CD4-positive, alpha-beta memory T cell (primary cell): ENCODE measurements at regions not wholly inside any gene's neighbourhood (a gene's known extent, or its start where the extent isn't known, plus 50 kb on each side); places are given as distances from the start of the nearest gene placed in this dataset.
"Not testable (repeated sequence)": the region's sequence is repeated elsewhere in the genome, so short reads cannot be mapped to it uniquely, and the experiment has no call there.

Source experiments
- CTCF ChIA-PET: fragments of 350-600 bp; sonication (Branson Sonifier 250); formaldehyde crosslinking; loops from one replicate; lab custom pipeline; 2021; ENCODE audit warnings: inconsistent platforms; ENCODE audit not compliant: partially characterized antibody; lab: Charles Lee
- POLR2A ChIA-PET: fragments of 350-600 bp; sonication (Branson Sonifier 250); formaldehyde crosslinking; loops from one replicate; lab custom pipeline; 2021; ENCODE audit not compliant: partially characterized antibody; lab: Charles Lee
- DNase-seq, 5 donors: peaks; one replicate each; pipeline versions ENCODE4 v3.0.0 to v3.0.0-alpha.2; 2020 to 2022; ENCODE audit warnings: mixed read lengths in 1 of 5
- H3K27ac ChIP-seq: one replicate; pipeline ENCODE4 v1.7.0; 2013; ENCODE audit warnings: low read depth, low read length
- H3K27me3 ChIP-seq: 2 replicates; pipeline ENCODE4 v1.7.0; 2013; ENCODE audit warnings: mild to moderate bottlenecking, low read length, moderate library complexity; ENCODE audit not compliant: insufficient read depth
- H3K36me3 ChIP-seq: 2 replicates; pipeline ENCODE4 v1.7.0; 2013; ENCODE audit warnings: mild to moderate bottlenecking, low read length, moderate library complexity; ENCODE audit not compliant: insufficient read depth
- H3K4me1 ChIP-seq: 2 replicates; pipeline ENCODE4 v1.7.0; 2013; ENCODE audit warnings: mild to moderate bottlenecking, low read length, moderate library complexity; ENCODE audit not compliant: insufficient read depth
- H3K4me3 ChIP-seq, 2 donors: one replicate each; pipeline ENCODE4 v1.7.0; 2013; ENCODE audit warnings: low read length in 2 of 2, mild to moderate bottlenecking in 1 of 2
- H3K9me3 ChIP-seq, 2 donors: one replicate each; pipeline ENCODE4 v1.7.0; 2013; ENCODE audit warnings: low read length in 2 of 2, control low read depth in 1 of 2; ENCODE audit not compliant: control insufficient read depth in 1 of 2
- H3K27ac Mint-ChIP-seq, 7 donors: one replicate each; pipeline ENCODE4 v1.8.0; 2020 to 2021; ENCODE audit warnings: mixed read lengths in 7 of 7, mild to moderate bottlenecking in 6 of 7, inconsistent platforms in 3 of 7, moderate library complexity in 3 of 7
- H3K27me3 Mint-ChIP-seq, 2 donors: one replicate each; pipeline ENCODE4 v1.8.0; 2020 to 2021; ENCODE audit warnings: mixed read lengths in 2 of 2
- H3K36me3 Mint-ChIP-seq, 2 donors: one replicate each; pipeline ENCODE4 v1.8.0; 2020 to 2021; ENCODE audit warnings: mixed read lengths in 2 of 2, inconsistent platforms in 1 of 2, mild to moderate bottlenecking in 1 of 2
- H3K4me1 Mint-ChIP-seq, 4 donors: one replicate each; pipeline ENCODE4 v1.8.0; 2020 to 2021; ENCODE audit warnings: mixed read lengths in 4 of 4, mild to moderate bottlenecking in 1 of 4
- H3K4me3 Mint-ChIP-seq, 8 donors: one replicate each; pipeline ENCODE4 v1.8.0; 2020 to 2021; ENCODE audit warnings: mixed read lengths in 8 of 8, mild to moderate bottlenecking in 7 of 8, moderate library complexity in 6 of 8, inconsistent platforms in 3 of 8
- H3K9me3 Mint-ChIP-seq, 8 donors: one replicate each; pipeline ENCODE4 v1.8.0; 2020 to 2021; ENCODE audit warnings: mixed read lengths in 8 of 8, mild to moderate bottlenecking in 5 of 8, inconsistent platforms in 3 of 8, moderate library complexity in 1 of 8
- intact Hi-C: fragments of 100-400 bp; cut with micrococcal nuclease; formaldehyde crosslinking; loops from one replicate; pipeline ENCODE4 v1.15.1; 2023

DNA sequence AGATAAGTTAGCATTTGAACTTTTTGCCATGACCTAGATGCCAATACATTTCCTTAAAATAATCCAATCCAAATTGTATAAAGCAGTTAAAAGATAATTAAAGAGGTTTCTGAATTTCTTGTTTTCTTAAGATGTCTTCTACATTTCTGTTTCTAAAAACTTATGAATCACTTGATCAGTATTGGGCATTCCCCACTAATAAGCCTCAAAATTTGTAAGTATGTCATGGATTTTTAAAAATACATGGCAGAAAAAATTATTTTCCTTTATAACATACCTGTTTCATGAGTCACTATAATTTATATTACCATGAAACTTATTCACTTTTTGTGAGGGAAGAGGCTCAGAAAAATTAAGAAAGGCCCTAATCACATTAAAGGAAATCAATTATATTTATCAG lies 90.3 kb upstream of the TFPI start:
- H3K36me3 ChIP-seq: no peaks in the 10 kb centered on the region
- no peaks in the 10 kb centered on the region for H3K4me1 ChIP-seq
- Mint-ChIP-seq H3K9me3 (no peaks in the 10 kb centered on the region), H3K4me3 (no peak overlapping the region), H3K4me1 (no peaks in the 10 kb centered on the region), H3K27me3 (no peaks in the 10 kb centered on the region), H3K27ac (no peak overlapping the region), H3K36me3 (no peaks in the 10 kb centered on the region)
- no peak overlapping the region for H3K27ac ChIP-seq
- ChIA-PET CTCF (no interaction called here), POLR2A (no interaction called here)
- no peak overlapping the region for H3K4me3 ChIP-seq
- intact Hi-C loops: no loop called here
- DNase-seq: no peak
- no peaks in the 10 kb centered on the region for H3K9me3 ChIP-seq
- H3K27me3 ChIP-seq: no peaks in the 10 kb centered on the region

DNA sequence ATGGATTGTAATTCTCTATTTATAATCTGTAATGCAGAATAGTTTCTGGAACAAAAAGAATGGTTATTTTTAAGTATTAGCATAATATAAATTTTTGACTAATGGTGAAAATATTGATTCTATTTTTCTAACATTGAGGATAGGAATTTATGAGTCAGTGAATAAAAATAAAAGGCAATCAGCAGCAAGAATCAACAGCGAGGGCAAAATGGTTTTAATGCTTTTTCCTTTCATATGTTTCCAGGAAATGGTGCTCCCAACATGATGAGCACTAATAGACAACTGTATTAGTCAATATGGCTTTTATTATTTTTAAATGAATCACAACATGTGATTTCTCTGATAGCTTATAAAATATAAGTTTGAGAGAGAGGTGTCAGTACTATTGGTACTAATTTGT lies 90.7 kb upstream of the TFPI start:
- H3K27ac Mint-ChIP-seq: no peak overlapping the region
- ChIA-PET POLR2A (no interaction called here), CTCF (no interaction called here)
- H3K4me1 ChIP-seq: no peaks in the 10 kb centered on the region
- H3K4me1 Mint-ChIP-seq: no peaks in the 10 kb centered on the region
- no peak overlapping the region for H3K4me3 Mint-ChIP-seq
- no peaks in the 10 kb centered on the region for H3K9me3 ChIP-seq
- no peaks in the 10 kb centered on the region for H3K36me3 Mint-ChIP-seq
- no peak overlapping the region for H3K4me3 ChIP-seq
- H3K27ac ChIP-seq: no peak overlapping the region
- no peaks in the 10 kb centered on the region for H3K36me3 ChIP-seq
- no peaks in the 10 kb centered on the region for H3K27me3 Mint-ChIP-seq
- intact Hi-C loops: no loop called here
- H3K9me3 Mint-ChIP-seq: no peaks in the 10 kb centered on the region
- no peak for DNase-seq
- no peaks in the 10 kb centered on the region for H3K27me3 ChIP-seq

- DNase-seq: no peak
- intact Hi-C loops: no loop called here
- no peaks in the 10 kb centered on the region for H3K36me3 ChIP-seq
- H3K9me3 ChIP-seq: no peaks in the 10 kb centered on the region
- no peaks in the 10 kb centered on the region for H3K27me3 ChIP-seq
- CTCF ChIA-PET: no interaction called here
- Mint-ChIP-seq H3K27me3 (no peaks in the 10 kb centered on the region), H3K9me3 (no peaks in the 10 kb centered on the region), H3K36me3 (no peaks in the 10 kb centered on the region), H3K27ac (no peak overlapping the region), H3K4me3 (no peak overlapping the region), H3K4me1 (no peaks in the 10 kb centered on the region)
- H3K4me1 ChIP-seq: no peaks in the 10 kb centered on the region
- no peak overlapping the region for H3K4me3 ChIP-seq
- POLR2A ChIA-PET: no interaction called here
- H3K27ac ChIP-seq: no peak overlapping the region
These were observed 92.3 kb upstream of the TFPI start for GRCh38 chr2:187646556-187646955.

GRCh38 chr2:187654535-187654934 lies 100.3 kb upstream of the TFPI start:
- H3K4me3 Mint-ChIP-seq: no peak overlapping the region
- no peaks in the 10 kb centered on the region for H3K27me3 ChIP-seq
- no peak overlapping the region for H3K4me3 ChIP-seq
- DNase-seq: no peak
- H3K27ac Mint-ChIP-seq: no peak overlapping the region
- H3K27me3 Mint-ChIP-seq: no peaks in the 10 kb centered on the region
- no peaks in the 10 kb centered on the region for H3K9me3 ChIP-seq
- no peaks in the 10 kb centered on the region for H3K36me3 ChIP-seq
- H3K36me3 Mint-ChIP-seq: no peaks in the 10 kb centered on the region
- H3K27ac ChIP-seq: no peak overlapping the region
- CTCF ChIA-PET: no interaction called here
- no peaks in the 10 kb centered on the region for H3K4me1 ChIP-seq
- intact Hi-C loops: no loop called here
- H3K4me1 Mint-ChIP-seq: no peaks in the 10 kb centered on the region
- peaks cover 0 to 3% (median 0%) of the 10 kb centered on the region in 8 donors for H3K9me3 Mint-ChIP-seq
- POLR2A ChIA-PET: no interaction called here

GRCh38 chr2:187655001-187655400 lies 100.8 kb upstream of the TFPI start:
- Mint-ChIP-seq H3K9me3 (peaks cover 0 to 3% (median 0%) of the 10 kb centered on the region in 8 donors), H3K36me3 (no peaks in the 10 kb centered on the region), H3K4me1 (no peaks in the 10 kb centered on the region), H3K27me3 (no peaks in the 10 kb centered on the region), H3K27ac (no peak overlapping the region), H3K4me3 (no peak overlapping the region)
- DNase-seq: no peak
- Histone ChIP-seq H3K9me3 (no peaks in the 10 kb centered on the region), H3K27ac (no peak overlapping the region), H3K27me3 (no peaks in the 10 kb centered on the region), H3K4me1 (no peaks in the 10 kb centered on the region), H3K36me3 (no peaks in the 10 kb centered on the region), H3K4me3 (no peak overlapping the region)
- ChIA-PET CTCF (no interaction called here), POLR2A (no interaction called here)
- intact Hi-C loops: no loop called here

GRCh38 chr2:187656123-187656522 lies 101.9 kb upstream of the TFPI start:
- POLR2A ChIA-PET: no interaction called here
- no peaks in the 10 kb centered on the region for H3K36me3 ChIP-seq
- no peaks in the 10 kb centered on the region for H3K9me3 ChIP-seq
- CTCF ChIA-PET: no interaction called here
- no peak overlapping the region for H3K27ac ChIP-seq
- Mint-ChIP-seq H3K9me3 (peaks cover 0 to 3% (median 0%) of the 10 kb centered on the region in 8 donors), H3K4me3 (no peak overlapping the region), H3K27me3 (no peaks in the 10 kb centered on the region), H3K4me1 (no peaks in the 10 kb centered on the region), H3K27ac (no peak overlapping the region), H3K36me3 (no peaks in the 10 kb centered on the region)
- H3K4me1 ChIP-seq: no peaks in the 10 kb centered on the region
- no peaks in the 10 kb centered on the region for H3K27me3 ChIP-seq
- H3K4me3 ChIP-seq: no peak overlapping the region
- no peak for DNase-seq
- intact Hi-C loops: no loop called here

DNA sequence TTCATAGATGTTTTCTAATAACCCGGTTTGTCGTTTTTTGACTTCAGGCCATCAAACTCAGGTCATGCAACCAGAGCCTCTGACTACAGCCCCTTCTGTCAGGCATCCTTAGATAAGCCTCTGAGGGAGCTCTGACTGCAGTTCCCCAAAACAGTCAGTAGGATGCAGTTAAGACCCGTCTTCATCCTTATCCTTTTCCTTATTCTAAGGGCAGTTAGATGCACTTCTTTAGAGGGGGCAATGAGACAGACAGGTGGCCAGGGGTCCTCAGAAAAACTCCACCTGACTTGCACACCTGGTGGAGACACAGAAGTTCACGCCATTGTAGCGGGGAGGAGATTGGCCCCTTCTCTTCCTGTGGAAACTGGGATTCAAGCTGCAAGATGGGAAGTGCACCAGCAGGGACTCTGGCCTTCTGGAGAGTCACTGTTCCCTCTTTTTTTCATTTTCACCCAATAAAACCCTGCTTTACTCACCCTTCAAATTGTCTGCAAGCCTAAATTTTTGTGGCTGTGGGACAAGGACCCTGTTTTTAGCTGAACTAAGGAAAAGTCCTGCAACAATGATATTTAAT lies 104.8 kb upstream of the TFPI start:
- Histone ChIP-seq H3K36me3 (no peaks in the 10 kb centered on the region), H3K4me3 (no peak overlapping the region), H3K27me3 (no peaks in the 10 kb centered on the region), H3K4me1 (no peaks in the 10 kb centered on the region), H3K27ac (no peak overlapping the region), H3K9me3 (no peaks in the 10 kb centered on the region)
- H3K36me3 Mint-ChIP-seq: no peaks in the 10 kb centered on the region
- no peak for DNase-seq
- no peaks in the 10 kb centered on the region for H3K27me3 Mint-ChIP-seq
- no peak overlapping the region for H3K27ac Mint-ChIP-seq
- intact Hi-C loops: no loop called here
- H3K4me3 Mint-ChIP-seq: no peak overlapping the region
- no peaks in the 10 kb centered on the region for H3K4me1 Mint-ChIP-seq
- POLR2A ChIA-PET: no interaction called here
- CTCF ChIA-PET: no interaction called here
- H3K9me3 Mint-ChIP-seq: peaks cover 0 to 3% (median under 1%) of the 10 kb centered on the region in 8 donors

- H3K27me3 Mint-ChIP-seq, H3K4me3 ChIP-seq, H3K27ac ChIP-seq, CTCF ChIA-PET, H3K4me3 Mint-ChIP-seq, H3K27ac Mint-ChIP-seq, H3K36me3 ChIP-seq, DNase-seq, H3K9me3 Mint-ChIP-seq, H3K9me3 ChIP-seq, H3K27me3 ChIP-seq, POLR2A ChIA-PET, intact Hi-C loops, H3K4me1 ChIP-seq, H3K4me1 Mint-ChIP-seq, H3K36me3 Mint-ChIP-seq: not testable (repeated sequence)
These were observed 121.8 kb upstream of the TFPI start for GRCh38 chr2:187676050-187676449.
